ENCODE measurements at regions not wholly inside any gene's neighbourhood (a gene's known extent, or its start where the extent isn't known, plus 50 kb on each side); places are given as distances from the start of the nearest gene placed in this dataset.

GRCh38 chr3:165378761-165379160 lies 182.6 kb upstream of the SLITRK3 start:
- TF ChIP-seq EZH2 (IDR thresholded peaks at IDR 0.05) (no peak), SRF (IDR thresholded peaks at IDR 0.05; ENCODE audit: low read depth) (no peak), ZBTB33 (IDR thresholded peaks at IDR 0.05; ENCODE audit: extremely low read depth, insufficient replicate concordance, low read length) (no peak), SP1 (IDR thresholded peaks at IDR 0.05; ENCODE audit: low read depth) (no peak), FOSL1 (IDR thresholded peaks at IDR 0.05; ENCODE audit: low read depth) (no peak), SIN3A (IDR thresholded peaks at IDR 0.05; ENCODE audit: low read depth) (no peak), CBX3 (IDR thresholded peaks at IDR 0.05; ENCODE audit: low read depth) (no peak), EGR1 (IDR thresholded peaks at IDR 0.05; ENCODE audit: low read depth) (no peak), POLR2A (IDR thresholded peaks at IDR 0.05; ENCODE audit: borderline replicate concordance, extremely low read depth, insufficient read depth, insufficient read length) (no peak), YY1 (IDR thresholded peaks at IDR 0.05; ENCODE audit: extremely low read depth, insufficient replicate concordance, low read depth, low read length) (no peak), ATF3 (IDR thresholded peaks at IDR 0.05) (no peak), ZFX (IDR thresholded peaks at IDR 0.05) (no peak), TCF7L2 (IDR thresholded peaks at IDR 0.05; ENCODE audit: borderline replicate concordance, extremely low read depth, insufficient read depth, insufficient read length) (no peak), ELF1 (IDR thresholded peaks at IDR 0.05; ENCODE audit: borderline replicate concordance, low read depth) (no peak), RAD21 (IDR thresholded peaks at IDR 0.05; ENCODE audit: low read depth) (no peak), CTCF (IDR thresholded peaks at IDR 0.05 in 2 of 3, conservative IDR thresholded peaks at IDR 0.05 in 1 of 3; ENCODE audit: borderline replicate concordance in 1 of 3, insufficient read depth in 1 of 3, low read depth in 2 of 3, low read length in 2 of 3) (no peak), CEBPB (IDR thresholded peaks at IDR 0.05; ENCODE audit: low read depth) (no peak), MAX (IDR thresholded peaks at IDR 0.05) (no peak), EZH2phosphoT487 (IDR thresholded peaks at IDR 0.05; ENCODE audit: borderline replicate concordance) (no peak), REST (IDR thresholded peaks at IDR 0.05; ENCODE audit: low read depth) (no peak)
- ATAC-seq (no peak), DNase-seq (ENCODE audit: low read depth, low spot score) (no peak)
- H3K4me2 ChIP-seq (ENCODE audit: low read length): no peak overlapping the region
- H3K9ac ChIP-seq (ENCODE audit: low read length): no peak overlapping the region
- no peaks in the 10 kb centered on the region for H3K79me2 ChIP-seq (ENCODE audit: insufficient read depth, low read length)
- ChIA-PET CTCF (no interaction called here), RAD21 (ENCODE audit: low non-redundant PET in 1 of 2, low total read pairs in 2 of 2, uncharacterized antibody in 2 of 2, unreplicated experiment in 2 of 2) (no interaction called here), POLR2A (no interaction called here)
- H3K9me2 ChIP-seq (ENCODE audit: insufficient read depth): no peaks in the 10 kb centered on the region
- no peaks in the 10 kb centered on the region for H3K27me3 ChIP-seq (ENCODE audit: insufficient read depth, low read length)
- BruUV-seq (replicated peaks): no TSS peak
- intact Hi-C loops (cut with micrococcal nuclease): no loop called here
- H3K27ac ChIP-seq (ENCODE audit: low read depth, low read length): no peak overlapping the region
- no peaks in the 10 kb centered on the region for H3K9me3 ChIP-seq (ENCODE audit: control insufficient read depth in 1 of 2, insufficient read depth in 1 of 2, low read depth in 1 of 2, low read length in 2 of 2)
- no peaks in the 10 kb centered on the region for H3K36me3 ChIP-seq (ENCODE audit: control insufficient read depth in 1 of 2, insufficient read depth in 2 of 2, low read length in 2 of 2)
- H3K4me1 ChIP-seq (ENCODE audit: control insufficient read depth in 1 of 2, insufficient read depth in 2 of 2, low read length in 2 of 2): no peaks in the 10 kb centered on the region
- H2AFZ ChIP-seq (ENCODE audit: low read depth, low read length, poor library complexity, severe bottlenecking): no peak overlapping the region
- no peak overlapping the region for H3K4me3 ChIP-seq (replicated peaks in 1 of 2; ENCODE audit: low read depth in 1 of 2, low read length in 2 of 2)
- no peaks in the 10 kb centered on the region for H4K20me1 ChIP-seq (ENCODE audit: insufficient read depth)
